ENCODE measurements at regions not wholly inside any gene's neighbourhood (a gene's known extent, or its start where the extent isn't known, plus 50 kb on each side); places are given as distances from the start of the nearest gene placed in this dataset.
"Not testable (repeated sequence)": the region's sequence is repeated elsewhere in the genome, so short reads cannot be mapped to it uniquely, and the experiment has no call there.

DNA sequence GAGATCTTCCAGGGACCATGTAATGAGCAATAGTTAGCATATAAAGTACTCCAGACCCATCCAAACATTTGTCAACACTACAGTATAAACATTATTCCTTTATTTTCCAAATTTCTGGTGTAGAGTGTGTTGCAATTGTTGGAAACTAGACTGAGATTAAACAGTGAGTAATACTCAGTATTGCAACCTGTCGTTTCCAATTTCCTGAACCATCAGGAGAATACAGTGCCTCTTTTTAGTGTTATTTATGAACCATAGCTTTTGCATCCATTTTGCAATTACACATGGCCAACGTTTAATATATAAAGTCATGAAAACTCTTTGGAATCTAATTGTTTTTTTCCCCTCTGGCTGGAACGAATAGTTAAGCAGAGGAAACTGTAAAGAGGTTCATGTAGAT lies 58.3 kb upstream of the DHRSX start:
- intact Hi-C loops (cut with DNase I, micrococcal nuclease) = no loop called here
- H3K36me3 Mint-ChIP-seq (ENCODE audit: low read depth) = no peaks in the 10 kb centered on the region
- CTCF ChIA-PET = no interaction called here

DNA sequence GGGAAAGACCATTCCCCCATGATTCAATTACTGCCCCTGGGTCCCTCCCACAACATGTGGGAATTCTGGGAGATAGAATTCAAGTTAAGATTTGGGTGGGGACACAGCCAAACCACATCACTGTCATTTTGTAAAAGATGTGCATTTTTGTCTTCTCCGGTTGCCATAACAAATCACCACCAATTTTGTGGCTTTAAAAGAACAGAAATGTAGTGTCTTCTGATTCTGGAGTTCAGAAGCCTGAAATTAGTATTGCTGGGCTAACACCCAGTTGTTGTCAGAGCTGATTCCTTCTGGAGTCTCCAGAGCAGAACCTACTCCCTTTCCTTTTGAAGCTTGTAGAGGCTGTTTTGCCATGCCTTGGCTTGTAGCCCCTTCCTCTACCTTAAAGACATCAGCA lies 54.1 kb upstream of the DHRSX start:
- TF ChIP-seq, protein P1, sequence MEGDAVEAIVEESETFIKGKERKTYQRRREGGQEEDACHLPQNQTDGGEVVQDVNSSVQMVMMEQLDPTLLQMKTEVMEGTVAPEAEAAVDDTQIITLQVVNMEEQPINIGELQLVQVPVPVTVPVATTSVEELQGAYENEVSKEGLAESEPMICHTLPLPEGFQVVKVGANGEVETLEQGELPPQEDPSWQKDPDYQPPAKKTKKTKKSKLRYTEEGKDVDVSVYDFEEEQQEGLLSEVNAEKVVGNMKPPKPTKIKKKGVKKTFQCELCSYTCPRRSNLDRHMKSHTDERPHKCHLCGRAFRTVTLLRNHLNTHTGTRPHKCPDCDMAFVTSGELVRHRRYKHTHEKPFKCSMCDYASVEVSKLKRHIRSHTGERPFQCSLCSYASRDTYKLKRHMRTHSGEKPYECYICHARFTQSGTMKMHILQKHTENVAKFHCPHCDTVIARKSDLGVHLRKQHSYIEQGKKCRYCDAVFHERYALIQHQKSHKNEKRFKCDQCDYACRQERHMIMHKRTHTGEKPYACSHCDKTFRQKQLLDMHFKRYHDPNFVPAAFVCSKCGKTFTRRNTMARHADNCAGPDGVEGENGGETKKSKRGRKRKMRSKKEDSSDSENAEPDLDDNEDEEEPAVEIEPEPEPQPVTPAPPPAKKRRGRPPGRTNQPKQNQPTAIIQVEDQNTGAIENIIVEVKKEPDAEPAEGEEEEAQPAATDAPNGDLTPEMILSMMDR (IDR thresholded peaks at IDR 0.05) = no peak
- Histone ChIP-seq H3K4me1 (ENCODE audit: insufficient read depth, low read length) (no peaks in the 10 kb centered on the region), H3K27me3 (ENCODE audit: control insufficient read depth in 1 of 2, insufficient read depth in 2 of 2, low read length in 2 of 2) (peaks cover 0 to 3% of the 10 kb centered on the region in 2 experiments), H3K27ac (ENCODE audit: low read depth in 1 of 2, low read length in 2 of 2) (no peak overlapping the region), H3K4me3 (ENCODE audit: low read length) (no peak overlapping the region), H3K9me3 (ENCODE audit: control insufficient read depth in 1 of 2, insufficient read depth in 1 of 2, low read length in 2 of 2) (no peaks in the 10 kb centered on the region), H3K36me3 (ENCODE audit: insufficient read depth, low read length) (no peaks in the 10 kb centered on the region)
- Mint-ChIP-seq H3K4me3 (no peak overlapping the region), H3K9me3 (no peaks in the 10 kb centered on the region), H3K27me3 (peaks cover 48% of the 10 kb centered on the region), H3K27ac (no peak overlapping the region), H3K36me3 (ENCODE audit: low read depth) (no peaks in the 10 kb centered on the region), H3K4me1 (ENCODE audit: low read depth) (no peaks in the 10 kb centered on the region)
- intact Hi-C loops (cut with DNase I, micrococcal nuclease) = no loop called here
- ChIA-PET POLR2A (no interaction called here), CTCF (no interaction called here)
- ATAC-seq (ENCODE audit: poor library complexity) (no peak), DNase-seq (no peak)

More for the DNA sequence above, 58.3 kb upstream of the DHRSX start:
- H3K4me3 Mint-ChIP-seq = no peak overlapping the region
- Histone ChIP-seq H3K36me3 (ENCODE audit: insufficient read depth, low read length) (no peaks in the 10 kb centered on the region), H3K4me1 (ENCODE audit: insufficient read depth, low read length) (no peaks in the 10 kb centered on the region), H3K4me3 (ENCODE audit: low read length) (no peak overlapping the region), H3K27ac (ENCODE audit: low read depth in 1 of 2, low read length in 2 of 2) (no peak overlapping the region), H3K9me3 (ENCODE audit: control insufficient read depth in 1 of 2, insufficient read depth in 1 of 2, low read length in 2 of 2) (no peaks in the 10 kb centered on the region), H3K27me3 (ENCODE audit: control insufficient read depth in 1 of 2, insufficient read depth in 2 of 2, low read length in 2 of 2) (peaks cover 0 to 3% of the 10 kb centered on the region in 2 experiments)
- POLR2A ChIA-PET = no interaction called here
- TF ChIP-seq, protein P1 (IDR thresholded peaks at IDR 0.05) = no peak
- no peaks in the 10 kb centered on the region for H3K4me1 Mint-ChIP-seq (ENCODE audit: low read depth)
- no peak overlapping the region for H3K27ac Mint-ChIP-seq
- DNase-seq = no peak
- no peaks in the 10 kb centered on the region for H3K9me3 Mint-ChIP-seq
- no peak for ATAC-seq (ENCODE audit: poor library complexity)
- H3K27me3 Mint-ChIP-seq = peaks cover 45% of the 10 kb centered on the region

DNA sequence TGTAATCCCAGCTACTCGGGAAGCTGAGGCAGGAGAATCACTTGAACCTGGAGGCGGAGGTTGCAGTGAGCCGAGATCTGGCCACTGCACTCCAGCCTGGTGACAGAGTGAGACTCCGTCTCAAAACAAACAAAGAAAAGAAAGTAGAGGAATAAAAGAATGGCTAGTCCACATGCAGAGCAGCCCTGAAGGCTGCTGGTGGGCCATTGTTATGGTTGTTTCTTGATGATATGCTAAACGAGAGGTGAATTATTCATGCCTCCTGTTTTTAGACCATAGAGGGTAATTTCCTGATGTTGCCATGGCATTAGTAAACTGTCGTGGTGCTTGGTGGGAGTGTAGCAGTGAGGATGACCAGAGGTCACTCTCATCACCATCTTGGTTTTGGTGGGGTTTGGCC lies 53.3 kb upstream of the DHRSX start:
- H3K36me3 Mint-ChIP-seq (ENCODE audit: low read depth); CTCF ChIA-PET; H3K27ac Mint-ChIP-seq; DNase-seq; H3K9me3 Mint-ChIP-seq; ATAC-seq (ENCODE audit: poor library complexity); H3K36me3 ChIP-seq (ENCODE audit: insufficient read depth, low read length); H3K27me3 ChIP-seq (ENCODE audit: control insufficient read depth in 1 of 2, insufficient read depth in 2 of 2, low read length in 2 of 2); H3K27ac ChIP-seq (ENCODE audit: low read depth in 1 of 2, low read length in 2 of 2); H3K9me3 ChIP-seq (ENCODE audit: control insufficient read depth in 1 of 2, insufficient read depth in 1 of 2, low read length in 2 of 2); H3K4me1 ChIP-seq (ENCODE audit: insufficient read depth, low read length); H3K4me1 Mint-ChIP-seq (ENCODE audit: low read depth); H3K4me3 ChIP-seq (ENCODE audit: low read length); H3K4me3 Mint-ChIP-seq; intact Hi-C loops (cut with DNase I, micrococcal nuclease); POLR2A ChIA-PET: not testable (repeated sequence)
- H3K27me3 Mint-ChIP-seq = peaks cover 43% of the 10 kb centered on the region

DNA sequence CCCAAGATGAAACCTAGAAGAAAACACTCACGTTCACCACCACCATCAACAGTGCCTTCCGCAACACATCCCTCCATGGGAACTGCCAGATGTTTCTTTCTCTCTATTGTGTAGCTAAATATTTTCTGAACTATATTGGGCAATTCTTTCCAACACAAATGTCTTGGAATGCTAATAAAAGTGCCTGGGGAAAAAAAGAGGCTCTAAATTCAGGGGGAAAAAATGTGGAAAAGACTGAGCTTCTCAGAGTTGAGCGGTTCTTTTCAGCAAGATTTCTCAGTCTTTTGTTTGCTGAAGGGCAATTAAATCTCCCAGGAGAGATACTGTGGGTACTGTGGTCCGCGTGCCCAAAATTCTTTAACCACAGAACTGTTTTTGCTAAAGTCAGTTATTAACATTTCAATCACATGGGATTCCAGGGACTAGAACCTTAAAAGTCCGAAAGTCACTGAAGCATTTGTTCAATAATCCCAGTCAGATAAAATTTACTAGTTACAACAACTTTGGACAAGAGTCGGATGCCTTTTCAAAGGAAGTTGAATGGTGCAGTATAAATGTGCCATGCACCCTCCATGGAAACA lies 51.9 kb upstream of the DHRSX start:
- H3K9me3 ChIP-seq (ENCODE audit: control insufficient read depth in 1 of 2, insufficient read depth in 1 of 2, low read length in 2 of 2) = no peaks in the 10 kb centered on the region
- intact Hi-C loops (cut with DNase I, micrococcal nuclease) = no loop called here
- no peaks in the 10 kb centered on the region for H3K36me3 ChIP-seq (ENCODE audit: insufficient read depth, low read length)
- ChIA-PET CTCF (no interaction called here), POLR2A (no interaction called here)
- peaks cover 37% of the 10 kb centered on the region for H3K27me3 Mint-ChIP-seq
- H3K27ac Mint-ChIP-seq = no peak overlapping the region
- no peaks in the 10 kb centered on the region for H3K27me3 ChIP-seq (ENCODE audit: control insufficient read depth in 1 of 2, insufficient read depth in 2 of 2, low read length in 2 of 2)
- TF ChIP-seq, protein P1 (IDR thresholded peaks at IDR 0.05) = no peak
- no peak overlapping the region for H3K27ac ChIP-seq (ENCODE audit: low read depth in 1 of 2, low read length in 2 of 2)
- DNase-seq = no peak
- H3K4me3 Mint-ChIP-seq = no peak overlapping the region
- H3K4me1 ChIP-seq (ENCODE audit: insufficient read depth, low read length) = no peaks in the 10 kb centered on the region
- no peak overlapping the region for H3K4me3 ChIP-seq (ENCODE audit: low read length)
- H3K9me3 Mint-ChIP-seq = no peaks in the 10 kb centered on the region
- H3K36me3 Mint-ChIP-seq (ENCODE audit: low read depth) = no peaks in the 10 kb centered on the region
- no peaks in the 10 kb centered on the region for H3K4me1 Mint-ChIP-seq (ENCODE audit: low read depth)
- no peak for ATAC-seq (ENCODE audit: poor library complexity)
